ENCODE measurements at regions not wholly inside any gene's neighbourhood (a gene's known extent, or its start where the extent isn't known, plus 50 kb on each side); places are given as distances from the start of the nearest gene placed in this dataset.
"Not testable (repeated sequence)": the region's sequence is repeated elsewhere in the genome, so short reads cannot be mapped to it uniquely, and the experiment has no call there.

DNA sequence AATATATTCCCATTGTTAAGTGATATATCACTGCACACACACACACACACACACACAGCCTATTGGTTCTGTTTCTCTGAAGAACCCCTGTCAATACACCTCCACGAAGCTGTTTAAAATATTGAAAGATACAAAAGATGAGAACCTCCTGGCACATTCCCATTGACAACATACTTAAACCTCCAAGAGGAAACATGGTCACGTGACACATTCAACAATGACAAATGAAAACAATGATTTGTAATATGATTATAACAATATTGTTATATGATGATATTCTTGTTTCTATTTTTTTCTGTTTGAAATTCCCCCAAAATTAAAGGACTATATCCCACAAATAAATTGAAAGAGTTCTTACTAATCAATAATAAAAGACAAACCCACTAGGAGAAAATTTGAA lies 1344.9 kb downstream of the BRD1 start:
- intact Hi-C loops (cut with DNase I), result no loop called here
- Histone ChIP-seq H3K4me3 (no peak overlapping the region), H3K9me3 (no peaks in the 10 kb centered on the region), H3K36me3 (ENCODE audit: insufficient read depth in 1 of 2, low read depth in 1 of 2) (no peaks in the 10 kb centered on the region), H3K27ac (no peak overlapping the region), H3K27me3 (ENCODE audit: insufficient read depth in 3 of 3, low read length in 2 of 3) (peaks cover 2 to 10% (median 3%) of the 10 kb centered on the region in 3 donors), H3K4me1 (no peaks in the 10 kb centered on the region)
- DNase-seq, result no peak
- 71 to 82% (median 77%) methylated on average over 2 of the region's 2 CpGs for WGBS, 3 donors
- TF ChIP-seq, protein P1, sequence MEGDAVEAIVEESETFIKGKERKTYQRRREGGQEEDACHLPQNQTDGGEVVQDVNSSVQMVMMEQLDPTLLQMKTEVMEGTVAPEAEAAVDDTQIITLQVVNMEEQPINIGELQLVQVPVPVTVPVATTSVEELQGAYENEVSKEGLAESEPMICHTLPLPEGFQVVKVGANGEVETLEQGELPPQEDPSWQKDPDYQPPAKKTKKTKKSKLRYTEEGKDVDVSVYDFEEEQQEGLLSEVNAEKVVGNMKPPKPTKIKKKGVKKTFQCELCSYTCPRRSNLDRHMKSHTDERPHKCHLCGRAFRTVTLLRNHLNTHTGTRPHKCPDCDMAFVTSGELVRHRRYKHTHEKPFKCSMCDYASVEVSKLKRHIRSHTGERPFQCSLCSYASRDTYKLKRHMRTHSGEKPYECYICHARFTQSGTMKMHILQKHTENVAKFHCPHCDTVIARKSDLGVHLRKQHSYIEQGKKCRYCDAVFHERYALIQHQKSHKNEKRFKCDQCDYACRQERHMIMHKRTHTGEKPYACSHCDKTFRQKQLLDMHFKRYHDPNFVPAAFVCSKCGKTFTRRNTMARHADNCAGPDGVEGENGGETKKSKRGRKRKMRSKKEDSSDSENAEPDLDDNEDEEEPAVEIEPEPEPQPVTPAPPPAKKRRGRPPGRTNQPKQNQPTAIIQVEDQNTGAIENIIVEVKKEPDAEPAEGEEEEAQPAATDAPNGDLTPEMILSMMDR (IDR thresholded peaks at IDR 0.05), result no peak
- no peak for ATAC-seq

- H3K36me3 ChIP-seq (ENCODE audit: insufficient read depth in 1 of 2, low read depth in 1 of 2); DNase-seq; H3K4me1 ChIP-seq; intact Hi-C loops (cut with DNase I); H3K9me3 ChIP-seq; H3K27ac ChIP-seq; H3K27me3 ChIP-seq (ENCODE audit: insufficient read depth in 3 of 3, low read length in 2 of 3); H3K4me3 ChIP-seq; ATAC-seq: not testable (repeated sequence)
- 93 to 96% (median 95%) methylated on average over 11 of the region's 11 CpGs for WGBS, 3 donors
Measured at GRCh38 chr22:48482198-48482597, 1345.5 kb downstream of the BRD1 start.

- 96 to 100% (median 98%) methylated on average over 2 of the region's 2 CpGs for WGBS, 3 donors
Measured at GRCh38 chr22:48481748-48482147, 1345.9 kb downstream of the BRD1 start.

GRCh38 chr22:48478529-48479265 lies 1349.0 kb downstream of the BRD1 start:
- no peak overlapping the region for H3K27ac ChIP-seq
- intact Hi-C loops (cut with DNase I), result no loop called here
- TF ChIP-seq, protein P1 (IDR thresholded peaks at IDR 0.05), result no peak
- no peak overlapping the region for H3K4me3 ChIP-seq
- no peaks in the 10 kb centered on the region for H3K9me3 ChIP-seq
- ATAC-seq (no peak), DNase-seq (no peak)
- H3K4me1 ChIP-seq, result no peaks in the 10 kb centered on the region
- 84 to 89% (median 88%) methylated on average over 11 of the region's 11 CpGs for WGBS, 3 donors
- no peaks in the 10 kb centered on the region for H3K27me3 ChIP-seq (ENCODE audit: insufficient read depth in 3 of 3, low read length in 2 of 3)
- H3K36me3 ChIP-seq (ENCODE audit: insufficient read depth in 1 of 2, low read depth in 1 of 2), result no peaks in the 10 kb centered on the region

More at GRCh38 chr22:48481748-48482147, 1345.9 kb downstream of the BRD1 start:
- TF ChIP-seq, protein P1 (IDR thresholded peaks at IDR 0.05), result no peak
- Histone ChIP-seq H3K27me3 (ENCODE audit: insufficient read depth in 3 of 3, low read length in 2 of 3) (peaks cover 0 to 2% (median 0%) of the 10 kb centered on the region in 3 donors), H3K36me3 (ENCODE audit: insufficient read depth in 1 of 2, low read depth in 1 of 2) (no peaks in the 10 kb centered on the region), H3K4me3 (no peak overlapping the region), H3K4me1 (no peaks in the 10 kb centered on the region), H3K27ac (no peak overlapping the region), H3K9me3 (no peaks in the 10 kb centered on the region)
- DNase-seq (no peak), ATAC-seq (no peak)
- intact Hi-C loops (cut with DNase I), result no loop called here

- TF ChIP-seq, protein P1 (IDR thresholded peaks at IDR 0.05), result no peak
- WGBS, 3 donors, result 75 to 91% (median 87%) methylated on average over 11 of the region's 11 CpGs
- intact Hi-C loops (cut with DNase I), result no loop called here
- Histone ChIP-seq H3K4me1 (no peaks in the 10 kb centered on the region), H3K4me3 (no peak overlapping the region), H3K9me3 (no peaks in the 10 kb centered on the region), H3K27ac (no peak overlapping the region), H3K36me3 (ENCODE audit: insufficient read depth in 1 of 2, low read depth in 1 of 2) (no peaks in the 10 kb centered on the region), H3K27me3 (ENCODE audit: insufficient read depth in 3 of 3, low read length in 2 of 3) (no peaks in the 10 kb centered on the region)
- no peak for DNase-seq
- no peak for ATAC-seq
Measured at GRCh38 chr22:48478124-48478523, 1349.5 kb downstream of the BRD1 start.

Measured in psoas muscle (tissue), 7 donors.